Left lung (tissue), 4 donors: ENCODE measurements at regions not wholly inside any gene's neighbourhood (a gene's known extent, or its start where the extent isn't known, plus 50 kb on each side); places are given as distances from the start of the nearest gene placed in this dataset.

ENCODE experiments used
- ATAC-seq: fragments of 200-7000 bp; cut with Tn5 transposase; one replicate; pipeline ENCODE4 v1.9.1; 2020; ENCODE audit warnings: moderate library complexity
- DNase-seq, 4 donors: peaks; one replicate each; pipeline ENCODE4 v3.0.0-alpha.2; 2013 to 2020
- H3K27ac ChIP-seq, 2 donors: fragments of 200-600 bp; sonication (generic) in 1 of 2; one replicate each; pipeline versions ENCODE4 v1.5.0 to v1.8.0; 2020 to 2021
- H3K27me3 ChIP-seq, 2 donors: fragments of 200-600 bp; sonication (generic) in 1 of 2; one replicate each; pipeline versions ENCODE4 v1.5.0 to v1.8.0; 2020 to 2021
- H3K36me3 ChIP-seq, 2 donors: fragments of 200-600 bp; sonication (generic) in 1 of 2; one replicate each; pipeline versions ENCODE4 v1.5.0 to v1.8.0; 2020 to 2021
- H3K4me1 ChIP-seq, 2 donors: fragments of 200-600 bp; one replicate each; pipeline ENCODE4 v1.8.0; 2021
- H3K4me3 ChIP-seq, 2 donors: fragments of 200-600 bp; sonication (generic) in 1 of 2; one replicate each; pipeline versions ENCODE4 v1.5.0 to v1.8.0; 2020 to 2021; ENCODE audit warnings: mild to moderate bottlenecking in 1 of 2
- H3K9me3 ChIP-seq, 2 donors: fragments of 200-600 bp; sonication (generic) in 1 of 2; one replicate each; pipeline versions ENCODE4 v1.5.0 to v1.8.0; 2020 to 2021
- CTCF ChIP-seq, 2 donors: fragments of 200-600 bp; sonication (generic) in 1 of 2; IDR thresholded peaks; one replicate each; pipeline versions ENCODE4 v1.5.0 to v1.8.0; 2021; ENCODE audit warnings: antibody characterized with exemption in 2 of 2
- intact Hi-C, 2 donors: fragments of 100-400 bp; cut with DNase I; formaldehyde crosslinking; loops; one replicate each; pipeline versions ENCODE4 v1.11.2 to v1.14.2; 2022
- donor health status: DM: no; HTN: yes; CAD: no.
- donor health status: DM: no; HTN: no; CAD: no.

- ATAC-seq = no peak
- DNase-seq = no peak
- Histone ChIP-seq H3K27me3 (no peaks in the 10 kb centered on the region), H3K9me3 (no peaks in the 10 kb centered on the region), H3K36me3 (no peaks in the 10 kb centered on the region), H3K4me1 (no peaks in the 10 kb centered on the region), H3K4me3 (no peak overlapping the region), H3K27ac (no peak overlapping the region)
- TF ChIP-seq CTCF (IDR thresholded peaks at IDR 0.05) = no peak
- intact Hi-C loops = no loop called here
Observed at GRCh38 chr1:72845981-72846380, 563.6 kb upstream of the NEGR1 start.

GRCh38 chr1:72845381-72845780 lies 563.0 kb upstream of the NEGR1 start:
- Histone ChIP-seq H3K27ac (no peak overlapping the region), H3K4me3 (no peak overlapping the region), H3K27me3 (no peaks in the 10 kb centered on the region), H3K36me3 (no peaks in the 10 kb centered on the region), H3K4me1 (no peaks in the 10 kb centered on the region), H3K9me3 (no peaks in the 10 kb centered on the region)
- DNase-seq = no peak
- no peak for ATAC-seq
- intact Hi-C loops = no loop called here
- TF ChIP-seq CTCF (IDR thresholded peaks at IDR 0.05) = no peak

GRCh38 chr1:72837781-72838180 lies 555.4 kb upstream of the NEGR1 start:
- Histone ChIP-seq H3K4me1 (no peaks in the 10 kb centered on the region), H3K27ac (no peak overlapping the region), H3K9me3 (peaks cover 0 to 23% of the 10 kb centered on the region in 2 donors), H3K36me3 (no peaks in the 10 kb centered on the region), H3K4me3 (no peak overlapping the region), H3K27me3 (no peaks in the 10 kb centered on the region)
- ATAC-seq (no peak), DNase-seq (no peak)
- TF ChIP-seq CTCF (IDR thresholded peaks at IDR 0.05) = no peak
- intact Hi-C loops = no loop called here

GRCh38 chr1:72830606-72831390 lies 548.5 kb upstream of the NEGR1 start:
- H3K27me3 ChIP-seq = no peaks in the 10 kb centered on the region
- no peak for DNase-seq
- H3K9me3 ChIP-seq = peaks cover 0 to 39% of the 10 kb centered on the region in 2 donors
- ATAC-seq = no peak
- TF ChIP-seq CTCF (IDR thresholded peaks at IDR 0.05) = no peak
- H3K36me3 ChIP-seq = no peaks in the 10 kb centered on the region
- H3K4me3 ChIP-seq = no peak overlapping the region
- intact Hi-C loops = no loop called here
- no peak overlapping the region for H3K27ac ChIP-seq
- H3K4me1 ChIP-seq = no peaks in the 10 kb centered on the region

GRCh38 chr1:72827278-72827677 lies 544.9 kb upstream of the NEGR1 start:
- no peak for TF ChIP-seq CTCF (IDR thresholded peaks at IDR 0.05)
- Histone ChIP-seq H3K4me1 (no peaks in the 10 kb centered on the region), H3K27ac (no peak overlapping the region), H3K4me3 (no peak overlapping the region), H3K36me3 (no peaks in the 10 kb centered on the region), H3K27me3 (no peaks in the 10 kb centered on the region), H3K9me3 (peaks cover 0 to 34% of the 10 kb centered on the region in 2 donors)
- intact Hi-C loops = no loop called here
- ATAC-seq (no peak), DNase-seq (no peak)
